Neural cell (in vitro differentiated cells): ENCODE measurements at regions not wholly inside any gene's neighbourhood (a gene's known extent, or its start where the extent isn't known, plus 50 kb on each side); places are given as distances from the start of the nearest gene placed in this dataset.

Experiments used
- H2AFZ ChIP-seq: fragments of 200-600, 300-800 bp; sonication (generic), shearing (Covaris generic); 2 replicates; pipeline ENCODE4 v1.6.0; 2014; ENCODE audit warnings: low read depth, mild to moderate bottlenecking, antibody characterized with exemption, low read length, moderate library complexity
- H3F3A ChIP-seq: fragments of 200-600 bp; shearing (Covaris generic); 2 replicates; pipeline ENCODE4 v1.6.1; 2016; ENCODE audit warnings: mild to moderate bottlenecking, moderate library complexity, mixed read lengths, antibody characterized with exemption, low read length; ENCODE audit not compliant: insufficient read depth, poor library complexity, severe bottlenecking
- H3K27ac ChIP-seq: fragments of 200-600, 300-800 bp; sonication (generic), shearing (Covaris generic); 2 replicates; pipeline ENCODE4 v1.5.1; 2014; ENCODE audit warnings: mild to moderate bottlenecking, low read length, moderate library complexity
- H3K27me3 ChIP-seq: fragments of 300-800, 200-600 bp; sonication (generic), shearing (Covaris generic); 2 replicates; pipeline ENCODE4 v1.6.0; 2014; ENCODE audit warnings: mild to moderate bottlenecking, low read depth, low read length, moderate library complexity; ENCODE audit not compliant: insufficient read depth
- H3K36me3 ChIP-seq: fragments of 300-800, 200-600 bp; sonication (generic), shearing (Covaris generic); 2 replicates; pipeline ENCODE4 v1.5.1; 2014; ENCODE audit warnings: mild to moderate bottlenecking, antibody characterized with exemption, low read length, moderate library complexity; ENCODE audit not compliant: insufficient read depth
- H3K4me2 ChIP-seq: fragments of 300-800, 200-600 bp; sonication (generic), shearing (Covaris generic); 2 replicates; pipeline ENCODE4 v1.6.0; 2014; ENCODE audit warnings: mild to moderate bottlenecking, low read length
- H3K4me3 ChIP-seq: fragments of 300-800, 200-600 bp; sonication (generic), shearing (Covaris generic); 2 replicates; pipeline ENCODE4 v1.5.1; 2014; ENCODE audit warnings: mild to moderate bottlenecking, low read length, moderate library complexity
- H3K79me2 ChIP-seq: fragments of 200-600 bp; shearing (Covaris generic); replicated peaks from 2 replicates; pipeline ENCODE4 v1.6.0; 2014; ENCODE audit warnings: mild to moderate bottlenecking, low read length, moderate library complexity; ENCODE audit not compliant: insufficient read depth
- H3K9ac ChIP-seq: fragments of 300-800, 200-600 bp; sonication (generic), shearing (Covaris generic); 2 replicates; pipeline ENCODE4 v1.6.1; 2016; ENCODE audit warnings: mild to moderate bottlenecking, low read length, mixed read lengths
- H3K9me2 ChIP-seq: fragments of 200-600 bp; shearing (Covaris generic); 2 replicates; pipeline ENCODE4 v1.6.1; 2016; ENCODE audit warnings: mild to moderate bottlenecking, low read length, mixed read lengths; ENCODE audit not compliant: insufficient read depth
- H3K9me3 ChIP-seq: fragments of 200-600, 300-800 bp; sonication (generic), shearing (Covaris generic); 2 replicates; pipeline ENCODE4 v1.6.1; 2016; ENCODE audit warnings: mild to moderate bottlenecking, mixed run types, low read length, moderate library complexity, mixed read lengths
- H4K20me1 ChIP-seq: fragments of 200-600 bp; shearing (Covaris generic); 2 replicates; pipeline ENCODE4 v1.6.1; 2016; ENCODE audit warnings: mild to moderate bottlenecking, mixed run types; ENCODE audit not compliant: insufficient read depth
- CTCF ChIP-seq: fragments of 450-650 bp; IDR thresholded peaks from 2 replicates; pipeline ENCODE4 v1.5.1; 2014; ENCODE audit warnings: antibody characterized with exemption, mild to moderate bottlenecking, moderate library complexity; ENCODE audit not compliant: poor library complexity, severe bottlenecking
- EZH2 ChIP-seq: fragments of 200-600, 300-800 bp; shearing (Covaris generic), sonication (generic); IDR thresholded peaks from 2 replicates; pipeline ENCODE4 v1.6.1; 2014; ENCODE audit warnings: antibody characterized with exemption, low read length, borderline replicate concordance, mild to moderate bottlenecking; ENCODE audit not compliant: insufficient read depth, poor library complexity, severe bottlenecking
- MXI1 ChIP-seq: fragments of 450-650 bp; conservative IDR thresholded peaks from 2 replicates; pipeline ENCODE4 v1.6.1; 2014; ENCODE audit warnings: antibody characterized with exemption, mild to moderate bottlenecking; ENCODE audit not compliant: poor library complexity, severe bottlenecking
- POLR2AphosphoS5 ChIP-seq: IDR thresholded peaks from 2 replicates; pipeline ENCODE4 v1.6.1; 2012
- REST ChIP-seq: IDR thresholded peaks from 2 replicates; pipeline ENCODE4 v1.6.1; 2012; ENCODE audit warnings: borderline replicate concordance
- SMC3 ChIP-seq: fragments of 450-650 bp; conservative IDR thresholded peaks from 2 replicates; pipeline ENCODE4 v1.6.1; 2014; ENCODE audit warnings: antibody characterized with exemption, mild to moderate bottlenecking, moderate library complexity; ENCODE audit not compliant: poor library complexity
- TAF1 ChIP-seq: IDR thresholded peaks from 2 replicates; pipeline ENCODE4 v1.6.1; 2012; ENCODE audit warnings: low read depth

- Histone ChIP-seq H3K4me3 (no peak overlapping the region), H3K36me3 (no peaks in the 10 kb centered on the region), H3F3A (no peaks in the 10 kb centered on the region), H3K9me2 (no peaks in the 10 kb centered on the region), H3K4me2 (no peak overlapping the region), H3K79me2 (no peaks in the 10 kb centered on the region), H3K9me3 (no peaks in the 10 kb centered on the region), H3K9ac (no peak overlapping the region), H2AFZ (no peak overlapping the region), H4K20me1 (no peaks in the 10 kb centered on the region), H3K27me3 (no peaks in the 10 kb centered on the region), H3K27ac (no peak overlapping the region)
- TF ChIP-seq POLR2AphosphoS5, result no peak
- no peak for TF ChIP-seq SMC3
- no peak for TF ChIP-seq REST
- no peak for TF ChIP-seq MXI1
- no peak for TF ChIP-seq EZH2
- no peak for TF ChIP-seq CTCF
Measured at GRCh38 chr4:181502611-181503010, 740.6 kb upstream of the TENM3 start.

GRCh38 chr4:181503687-181504390, 739.4 kb upstream of the TENM3 start:
- H3K27me3 ChIP-seq, result no peaks in the 10 kb centered on the region
- no peaks in the 10 kb centered on the region for H3F3A ChIP-seq
- TF ChIP-seq POLR2AphosphoS5 (peak; percentile 92), REST (peak; percentile 91), TAF1 (no peak)
- H3K4me3 ChIP-seq, result no peak overlapping the region
- H3K79me2 ChIP-seq, result no peaks in the 10 kb centered on the region
- H2AFZ ChIP-seq, result no peak overlapping the region
- H3K9me3 ChIP-seq, result no peaks in the 10 kb centered on the region
- no peak overlapping the region for H3K4me2 ChIP-seq
- no peaks in the 10 kb centered on the region for H3K36me3 ChIP-seq
- no peak overlapping the region for H3K9ac ChIP-seq
- H4K20me1 ChIP-seq, result no peaks in the 10 kb centered on the region
- H3K27ac ChIP-seq, result no peak overlapping the region
- H3K9me2 ChIP-seq, result no peaks in the 10 kb centered on the region
